HepG2 (cell line): ENCODE measurements at regions not wholly inside any gene's neighbourhood (a gene's known extent, or its start where the extent isn't known, plus 50 kb on each side); places are given as distances from the start of the nearest gene placed in this dataset.

Experiments used
- ASH2L ChIP-seq: fragments of 300-600, 200-600 bp; sonication (generic); IDR thresholded peaks from 2 replicates; pipeline ENCODE4 v1.7.0; 2017; ENCODE audit warnings: low read depth, mild to moderate bottlenecking, moderate library complexity, mixed read lengths, low read length; ENCODE audit not compliant: insufficient read length
- SKI ChIP-seq: fragments of 450-650 bp; IDR thresholded peaks from one replicate; pipeline ENCODE4 v1.6.1; 2018; ENCODE audit warnings: mild to moderate bottlenecking; ENCODE audit not compliant: partially characterized antibody
- THAP11 ChIP-seq: IDR thresholded peaks from 2 replicates; pipeline ENCODE4 v1.6.1; 2016; ENCODE audit warnings: missing biosample characterization, missing genetic modification reagents
- THAP9 ChIP-seq: sonication (generic); formaldehyde crosslinking; IDR thresholded peaks from 2 replicates; pipeline ENCODE4; 2020; ENCODE audit warnings: missing genetic modification reagents, mild to moderate bottlenecking, borderline replicate concordance
- ZNF17 ChIP-seq: sonication (generic); formaldehyde crosslinking; IDR thresholded peaks from 2 replicates; pipeline ENCODE4 v1.5.0; 2020; ENCODE audit warnings: mild to moderate bottlenecking, missing genetic modification reagents
- TF ChIP-seq, protein P1 (sequence below): sonication (generic); formaldehyde crosslinking; IDR thresholded peaks from 2 replicates; pipeline ENCODE4 v1.5.0; 2020; ENCODE audit warnings: mild to moderate bottlenecking, missing genetic modification reagents, borderline replicate concordance
- TF ChIP-seq, protein P2 (sequence below): sonication (generic); formaldehyde crosslinking; IDR thresholded peaks from 2 replicates; pipeline ENCODE4 v1.4.0; 2020; ENCODE audit warnings: missing genetic modification reagents, borderline replicate concordance

- TF ChIP-seq, protein P1, sequence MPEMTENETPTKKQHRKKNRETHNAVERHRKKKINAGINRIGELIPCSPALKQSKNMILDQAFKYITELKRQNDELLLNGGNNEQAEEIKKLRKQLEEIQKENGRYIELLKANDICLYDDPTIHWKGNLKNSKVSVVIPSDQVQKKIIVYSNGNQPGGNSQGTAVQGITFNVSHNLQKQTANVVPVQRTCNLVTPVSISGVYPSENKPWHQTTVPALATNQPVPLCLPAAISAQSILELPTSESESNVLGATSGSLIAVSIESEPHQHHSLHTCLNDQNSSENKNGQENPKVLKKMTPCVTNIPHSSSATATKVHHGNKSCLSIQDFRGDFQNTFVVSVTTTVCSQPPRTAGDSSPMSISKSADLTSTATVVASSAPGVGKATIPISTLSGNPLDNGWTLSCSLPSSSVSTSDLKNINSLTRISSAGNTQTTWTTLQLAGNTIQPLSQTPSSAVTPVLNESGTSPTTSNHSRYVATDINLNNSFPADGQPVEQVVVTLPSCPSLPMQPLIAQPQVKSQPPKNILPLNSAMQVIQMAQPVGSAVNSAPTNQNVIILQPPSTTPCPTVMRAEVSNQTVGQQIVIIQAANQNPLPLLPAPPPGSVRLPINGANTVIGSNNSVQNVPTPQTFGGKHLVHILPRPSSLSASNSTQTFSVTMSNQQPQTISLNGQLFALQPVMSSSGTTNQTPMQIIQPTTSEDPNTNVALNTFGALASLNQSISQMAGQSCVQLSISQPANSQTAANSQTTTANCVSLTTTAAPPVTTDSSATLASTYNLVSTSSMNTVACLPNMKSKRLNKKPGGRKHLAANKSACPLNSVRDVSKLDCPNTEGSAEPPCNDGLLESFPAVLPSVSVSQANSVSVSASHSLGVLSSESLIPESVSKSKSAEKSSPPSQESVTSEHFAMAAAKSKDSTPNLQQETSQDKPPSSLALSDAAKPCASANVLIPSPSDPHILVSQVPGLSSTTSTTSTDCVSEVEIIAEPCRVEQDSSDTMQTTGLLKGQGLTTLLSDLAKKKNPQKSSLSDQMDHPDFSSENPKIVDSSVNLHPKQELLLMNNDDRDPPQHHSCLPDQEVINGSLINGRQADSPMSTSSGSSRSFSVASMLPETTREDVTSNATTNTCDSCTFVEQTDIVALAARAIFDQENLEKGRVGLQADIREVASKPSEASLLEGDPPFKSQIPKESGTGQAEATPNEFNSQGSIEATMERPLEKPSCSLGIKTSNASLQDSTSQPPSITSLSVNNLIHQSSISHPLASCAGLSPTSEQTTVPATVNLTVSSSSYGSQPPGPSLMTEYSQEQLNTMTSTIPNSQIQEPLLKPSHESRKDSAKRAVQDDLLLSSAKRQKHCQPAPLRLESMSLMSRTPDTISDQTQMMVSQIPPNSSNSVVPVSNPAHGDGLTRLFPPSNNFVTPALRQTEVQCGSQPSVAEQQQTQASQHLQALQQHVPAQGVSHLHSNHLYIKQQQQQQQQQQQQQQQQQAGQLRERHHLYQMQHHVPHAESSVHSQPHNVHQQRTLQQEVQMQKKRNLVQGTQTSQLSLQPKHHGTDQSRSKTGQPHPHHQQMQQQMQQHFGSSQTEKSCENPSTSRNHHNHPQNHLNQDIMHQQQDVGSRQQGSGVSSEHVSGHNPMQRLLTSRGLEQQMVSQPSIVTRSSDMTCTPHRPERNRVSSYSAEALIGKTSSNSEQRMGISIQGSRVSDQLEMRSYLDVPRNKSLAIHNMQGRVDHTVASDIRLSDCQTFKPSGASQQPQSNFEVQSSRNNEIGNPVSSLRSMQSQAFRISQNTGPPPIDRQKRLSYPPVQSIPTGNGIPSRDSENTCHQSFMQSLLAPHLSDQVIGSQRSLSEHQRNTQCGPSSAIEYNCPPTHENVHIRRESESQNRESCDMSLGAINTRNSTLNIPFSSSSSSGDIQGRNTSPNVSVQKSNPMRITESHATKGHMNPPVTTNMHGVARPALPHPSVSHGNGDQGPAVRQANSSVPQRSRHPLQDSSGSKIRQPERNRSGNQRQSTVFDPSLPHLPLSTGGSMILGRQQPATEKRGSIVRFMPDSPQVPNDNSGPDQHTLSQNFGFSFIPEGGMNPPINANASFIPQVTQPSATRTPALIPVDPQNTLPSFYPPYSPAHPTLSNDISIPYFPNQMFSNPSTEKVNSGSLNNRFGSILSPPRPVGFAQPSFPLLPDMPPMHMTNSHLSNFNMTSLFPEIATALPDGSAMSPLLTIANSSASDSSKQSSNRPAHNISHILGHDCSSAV = no peak
- no peak for TF ChIP-seq THAP9 (CRISPR knock-in tag)
- TF ChIP-seq, protein P2, sequence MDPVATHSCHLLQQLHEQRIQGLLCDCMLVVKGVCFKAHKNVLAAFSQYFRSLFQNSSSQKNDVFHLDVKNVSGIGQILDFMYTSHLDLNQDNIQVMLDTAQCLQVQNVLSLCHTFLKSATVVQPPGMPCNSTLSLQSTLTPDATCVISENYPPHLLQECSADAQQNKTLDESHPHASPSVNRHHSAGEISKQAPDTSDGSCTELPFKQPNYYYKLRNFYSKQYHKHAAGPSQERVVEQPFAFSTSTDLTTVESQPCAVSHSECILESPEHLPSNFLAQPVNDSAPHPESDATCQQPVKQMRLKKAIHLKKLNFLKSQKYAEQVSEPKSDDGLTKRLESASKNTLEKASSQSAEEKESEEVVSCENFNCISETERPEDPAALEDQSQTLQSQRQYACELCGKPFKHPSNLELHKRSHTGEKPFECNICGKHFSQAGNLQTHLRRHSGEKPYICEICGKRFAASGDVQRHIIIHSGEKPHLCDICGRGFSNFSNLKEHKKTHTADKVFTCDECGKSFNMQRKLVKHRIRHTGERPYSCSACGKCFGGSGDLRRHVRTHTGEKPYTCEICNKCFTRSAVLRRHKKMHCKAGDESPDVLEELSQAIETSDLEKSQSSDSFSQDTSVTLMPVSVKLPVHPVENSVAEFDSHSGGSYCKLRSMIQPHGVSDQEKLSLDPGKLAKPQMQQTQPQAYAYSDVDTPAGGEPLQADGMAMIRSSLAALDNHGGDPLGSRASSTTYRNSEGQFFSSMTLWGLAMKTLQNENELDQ (CRISPR knock-in tag) = no peak
- no peak for TF ChIP-seq SKI
- TF ChIP-seq ASH2L = no peak
- TF ChIP-seq THAP11 = no peak
- TF ChIP-seq ZNF17 (CRISPR knock-in tag) = no peak
These were observed 893.8 kb upstream of the SLC10A2 start (continued) for GRCh38 chr13:103960001-103960400.
